Fibroblast of mammary gland (primary cell): ENCODE measurements at regions not wholly inside any gene's neighbourhood (a gene's known extent, or its start where the extent isn't known, plus 50 kb on each side); places are given as distances from the start of the nearest gene placed in this dataset.
A peak's percentile ranks its signal among the peaks of the same experiment; 100 is the strongest.
"Not testable (repeated sequence)": the region's sequence is repeated elsewhere in the genome, so short reads cannot be mapped to it uniquely, and the experiment has no call there.

Source experiments
- DNase-seq: peaks from one replicate; pipeline ENCODE4 v3.0.0-alpha.2; 2010; ENCODE audit warnings: low read depth
- H3K4me3 ChIP-seq: 2 replicates; pipeline ENCODE4 v1.5.1; 2011; ENCODE audit warnings: low read depth, mild to moderate bottlenecking, low read length, moderate library complexity; ENCODE audit not compliant: control insufficient read depth
- TF ChIP-seq, protein P1 (sequence below): conservative IDR thresholded peaks from 2 replicates; pipeline ENCODE4 v1.5.1; 2011; ENCODE audit warnings: low read depth, low read length, inconsistent platforms; ENCODE audit not compliant: control insufficient read depth, insufficient read depth

- no peak overlapping the region for H3K4me3 ChIP-seq
- peak; percentile 14 for DNase-seq
- TF ChIP-seq, protein P1, sequence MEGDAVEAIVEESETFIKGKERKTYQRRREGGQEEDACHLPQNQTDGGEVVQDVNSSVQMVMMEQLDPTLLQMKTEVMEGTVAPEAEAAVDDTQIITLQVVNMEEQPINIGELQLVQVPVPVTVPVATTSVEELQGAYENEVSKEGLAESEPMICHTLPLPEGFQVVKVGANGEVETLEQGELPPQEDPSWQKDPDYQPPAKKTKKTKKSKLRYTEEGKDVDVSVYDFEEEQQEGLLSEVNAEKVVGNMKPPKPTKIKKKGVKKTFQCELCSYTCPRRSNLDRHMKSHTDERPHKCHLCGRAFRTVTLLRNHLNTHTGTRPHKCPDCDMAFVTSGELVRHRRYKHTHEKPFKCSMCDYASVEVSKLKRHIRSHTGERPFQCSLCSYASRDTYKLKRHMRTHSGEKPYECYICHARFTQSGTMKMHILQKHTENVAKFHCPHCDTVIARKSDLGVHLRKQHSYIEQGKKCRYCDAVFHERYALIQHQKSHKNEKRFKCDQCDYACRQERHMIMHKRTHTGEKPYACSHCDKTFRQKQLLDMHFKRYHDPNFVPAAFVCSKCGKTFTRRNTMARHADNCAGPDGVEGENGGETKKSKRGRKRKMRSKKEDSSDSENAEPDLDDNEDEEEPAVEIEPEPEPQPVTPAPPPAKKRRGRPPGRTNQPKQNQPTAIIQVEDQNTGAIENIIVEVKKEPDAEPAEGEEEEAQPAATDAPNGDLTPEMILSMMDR: peak; percentile 46
Measured at GRCh38 chr5:116947691-116948528, 373.3 kb upstream of the SEMA6A start.

DNA sequence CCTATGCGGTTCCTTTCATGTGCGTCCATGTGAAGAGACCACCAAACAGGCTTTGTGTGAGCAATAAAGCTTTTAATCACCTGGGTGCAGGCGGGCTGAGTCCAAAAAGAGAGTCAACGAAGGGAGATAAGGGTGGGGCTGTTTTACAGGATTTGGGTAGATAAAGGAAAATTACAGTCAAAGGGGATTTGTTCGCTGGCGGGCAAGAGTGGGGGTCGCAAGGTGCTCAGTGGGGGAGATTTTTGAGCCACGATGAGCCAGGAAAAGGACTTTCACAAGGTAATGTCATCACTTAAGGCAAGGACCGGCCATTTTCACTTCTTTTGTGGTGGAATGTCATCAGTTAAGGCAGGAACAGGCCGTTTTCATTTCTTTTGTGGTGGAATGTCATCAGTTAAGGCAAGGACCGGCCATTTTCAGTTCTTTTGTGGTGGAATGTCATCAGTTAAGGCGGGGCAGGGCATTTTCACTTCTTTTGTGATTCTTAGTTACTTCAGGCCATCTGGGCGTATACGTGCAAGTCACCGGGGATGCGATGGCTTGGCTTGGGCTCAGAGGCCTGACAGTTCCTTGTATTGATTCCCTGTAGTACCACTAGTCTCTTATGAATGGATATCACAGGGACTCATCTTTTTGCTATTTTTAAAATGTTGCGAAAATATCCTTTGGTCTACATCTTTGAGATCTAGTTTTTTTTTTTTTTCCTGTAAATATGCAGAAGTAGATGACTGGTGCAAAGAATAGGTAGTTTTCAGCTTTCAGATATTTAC is 371.2 kb upstream of the SEMA6A start:
- not testable (repeated sequence) for H3K4me3 ChIP-seq, DNase-seq

GRCh38 chr5:116944183-116944582 is 369.6 kb upstream of the SEMA6A start:
- no peak for DNase-seq
- H3K4me3 ChIP-seq: no peak overlapping the region
- TF ChIP-seq, protein P1: no peak

DNA sequence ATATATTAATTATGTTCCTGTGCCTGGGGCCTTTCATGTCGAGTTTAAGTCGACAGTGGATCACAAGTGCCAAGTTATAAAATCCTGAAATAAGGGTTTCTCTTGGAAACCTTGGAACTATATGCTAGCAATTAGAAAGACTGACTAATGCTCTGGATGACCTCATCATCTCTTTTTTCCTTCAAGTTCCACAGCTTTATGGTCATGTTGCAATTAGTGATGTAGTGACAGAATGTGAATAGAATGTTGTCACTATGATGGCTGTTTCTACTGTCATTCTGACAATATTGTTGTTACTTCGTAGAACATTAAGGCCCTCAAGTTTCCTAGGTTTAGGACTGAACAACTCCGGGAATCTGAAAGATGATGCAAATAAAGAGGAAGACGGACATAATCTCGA is 368.0 kb upstream of the SEMA6A start:
- TF ChIP-seq, protein P1: no peak
- DNase-seq: peak; percentile 8
- no peak overlapping the region for H3K4me3 ChIP-seq

DNA sequence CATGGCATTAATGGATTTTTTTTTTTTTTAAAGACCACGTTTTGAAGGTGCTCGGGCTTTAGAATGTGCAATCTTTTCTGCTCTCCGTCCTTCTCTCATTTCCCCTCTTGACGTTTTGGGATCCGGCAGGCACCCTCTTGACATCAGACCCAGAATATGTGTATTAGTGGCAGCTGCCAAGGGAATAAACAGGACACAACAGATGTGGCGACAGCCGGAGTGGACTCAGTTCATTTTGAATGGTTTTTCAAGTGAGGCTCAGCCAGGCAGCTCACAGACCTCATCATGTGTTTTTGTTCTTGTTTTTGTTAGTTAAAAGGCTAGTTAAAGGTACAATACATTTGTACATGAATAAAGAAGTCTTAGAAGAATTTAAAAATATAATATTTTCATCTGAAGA is 365.0 kb upstream of the SEMA6A start:
- TF ChIP-seq, protein P1: no peak
- no peak for DNase-seq
- H3K4me3 ChIP-seq: no peak overlapping the region

- DNase-seq: no peak
- TF ChIP-seq, protein P1: no peak
- no peak overlapping the region for H3K4me3 ChIP-seq
Measured at GRCh38 chr5:116938488-116938887, 363.9 kb upstream of the SEMA6A start.

GRCh38 chr5:116935561-116936162 is 361.0 kb upstream of the SEMA6A start:
- no peak overlapping the region for H3K4me3 ChIP-seq
- TF ChIP-seq, protein P1: no peak
- DNase-seq: no peak
